HG02870 (cell line): ENCODE measurements at regions not wholly inside any gene's neighbourhood (a gene's known extent, or its start where the extent isn't known, plus 50 kb on each side); places are given as distances from the start of the nearest gene placed in this dataset.
"Not testable (repeated sequence)": the region's sequence is repeated elsewhere in the genome, so short reads cannot be mapped to it uniquely, and the experiment has no call there.

ENCODE experiments used
- ATAC-seq: cut with Tn5 transposase; IDR thresholded peaks from one replicate; pipeline ENCODE4 v1.9.1; 2021; ENCODE audit warnings: mild to moderate bottlenecking, moderate library complexity; ENCODE audit not compliant: unreplicated experiment

- ATAC-seq = no peak
Measured at GRCh38 chr14:106248321-106249192, 722.2 kb downstream of the TMEM121 start.

GRCh38 chr14:106253995-106254394 lies 727.6 kb downstream of the TMEM121 start:
- ATAC-seq = not testable (repeated sequence)

GRCh38 chr14:106257569-106257994 lies 731.2 kb downstream of the TMEM121 start:
- ATAC-seq = not testable (repeated sequence)

- no peak for ATAC-seq
Measured at GRCh38 chr14:106268013-106268727, 741.8 kb downstream of the TMEM121 start.

- no peak for ATAC-seq
Measured at GRCh38 chr14:106269029-106269428, 742.6 kb downstream of the TMEM121 start.

- ATAC-seq = no peak
Measured at GRCh38 chr14:106269451-106270204, 743.2 kb downstream of the TMEM121 start.

GRCh38 chr14:106270476-106271121 lies 744.2 kb downstream of the TMEM121 start:
- not testable (repeated sequence) for ATAC-seq

- no peak for ATAC-seq
Measured at GRCh38 chr14:106276326-106277267, 750.2 kb downstream of the TMEM121 start.

- no peak for ATAC-seq
Measured at GRCh38 chr14:106277503-106277902, 751.1 kb downstream of the TMEM121 start.

- no peak for ATAC-seq
Measured at GRCh38 chr14:106280876-106281275, 754.5 kb downstream of the TMEM121 start.

GRCh38 chr14:106286697-106287290 lies 760.4 kb downstream of the TMEM121 start:
- no peak for ATAC-seq

- no peak for ATAC-seq
Measured at GRCh38 chr14:106287506-106287905, 761.1 kb downstream of the TMEM121 start.

- no peak for ATAC-seq
Measured at GRCh38 chr14:106291626-106292025, 765.2 kb downstream of the TMEM121 start.

GRCh38 chr14:106294324-106294723 lies 767.9 kb downstream of the TMEM121 start:
- ATAC-seq = no peak

GRCh38 chr14:106300951-106301510 lies 774.6 kb downstream of the TMEM121 start:
- not testable (repeated sequence) for ATAC-seq

GRCh38 chr14:106301609-106302008 lies 775.2 kb downstream of the TMEM121 start:
- ATAC-seq = not testable (repeated sequence)

GRCh38 chr14:106302661-106303060 lies 776.3 kb downstream of the TMEM121 start:
- no peak for ATAC-seq

GRCh38 chr14:106304271-106304670 lies 777.9 kb downstream of the TMEM121 start:
- no peak for ATAC-seq

- peak; percentile 70 for ATAC-seq
Measured at GRCh38 chr14:106308839-106309389, 782.5 kb downstream of the TMEM121 start.
